Esophagus muscularis mucosa (tissue), 4 donors: ENCODE measurements at regions not wholly inside any gene's neighbourhood (a gene's known extent, or its start where the extent isn't known, plus 50 kb on each side); places are given as distances from the start of the nearest gene placed in this dataset.

Source experiments
- DNase-seq: peaks from one replicate; pipeline ENCODE4 v3.0.0-alpha.2; 2017; ENCODE audit errors: extremely low spot score
- H3K27ac ChIP-seq, 4 donors: fragments of 200-600 bp; sonication (generic); replicated peaks in 1 of 4; 1 replicate in 3 of 4; 2 replicates in 1 of 4; pipeline ENCODE4 v1.5.1; 2016 to 2019; ENCODE audit warnings: mild to moderate bottlenecking in 1 of 4
- H3K27me3 ChIP-seq, 4 donors: fragments of 200-600 bp; sonication (generic); one replicate each; pipeline versions ENCODE4 v1.5.1 to v1.6.0; 2016 to 2019
- H3K36me3 ChIP-seq, 4 donors: fragments of 200-600 bp; sonication (generic); one replicate each; pipeline ENCODE4 v1.5.1; 2016 to 2019
- H3K4me1 ChIP-seq, 4 donors: fragments of 200-600 bp; sonication (generic); one replicate each; pipeline ENCODE4 v1.5.1; 2016 to 2019
- H3K4me3 ChIP-seq, 4 donors: fragments of 200-600 bp; sonication (generic); 1 replicate in 2 of 4; 2 replicates in 2 of 4; pipeline ENCODE4 v1.5.1; 2016 to 2019; ENCODE audit warnings: mild to moderate bottlenecking in 4 of 4, moderate library complexity in 1 of 4
- H3K9me3 ChIP-seq, 4 donors: fragments of 200-600 bp; sonication (generic); 1 replicate in 3 of 4; 2 replicates in 1 of 4; pipeline ENCODE4 v1.5.1; 2016 to 2019
- CTCF ChIP-seq, 3 experiments: fragments of 200-600 bp in 2 of 3; fragments of 450-650 bp in 1 of 3; sonication (generic) in 2 of 3; IDR thresholded peaks; one replicate each; pipeline ENCODE4 v1.5.1; 2017 to 2019; ENCODE audit warnings: antibody characterized with exemption in 3 of 3, mild to moderate bottlenecking in 2 of 3, moderate library complexity in 1 of 3
- EP300 ChIP-seq: sonication (generic); formaldehyde crosslinking; IDR thresholded peaks from one replicate; pipeline ENCODE4 v1.6.1; 2017; ENCODE audit warnings: antibody characterized with exemption
- POLR2A ChIP-seq: fragments of 450-650 bp; IDR thresholded peaks from one replicate; pipeline ENCODE4 v1.6.1; 2017; ENCODE audit warnings: antibody characterized with exemption, moderate library complexity, mild to moderate bottlenecking, low read depth
- POLR2AphosphoS5 ChIP-seq, 2 donors: sonication (generic); formaldehyde crosslinking; IDR thresholded peaks; one replicate each; pipeline ENCODE4 v1.6.1; 2017; ENCODE audit warnings: antibody characterized with exemption in 2 of 2
- WGBS: methylation state at CpG from one replicate; pipeline ENCODE4 v1.1.5; 2018; 5-methylcytosine and 5-hydroxymethylcytosine counted together
- intact Hi-C: fragments of 100-400 bp; cut with DNase I; formaldehyde crosslinking; loops from one replicate; pipeline ENCODE4 v1.15.1; 2023

DNA sequence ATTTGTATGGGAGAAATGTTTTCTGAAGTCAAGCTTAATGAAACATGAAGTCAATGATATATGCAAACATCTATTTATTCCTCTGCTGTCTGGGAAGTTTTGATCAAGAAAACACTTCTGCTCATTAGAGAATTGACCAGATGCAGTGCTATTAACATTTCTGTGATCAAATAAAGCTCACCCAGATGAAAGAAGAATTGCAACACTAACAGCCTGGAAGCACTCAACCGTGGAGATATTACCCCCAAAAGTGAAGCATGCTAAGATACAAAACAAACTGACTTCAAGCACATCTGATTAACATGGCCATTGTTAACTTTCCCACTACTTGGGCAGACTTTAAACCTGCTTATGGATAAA lies 73.7 kb upstream of the GUCY1A1 start:
- H3K36me3 ChIP-seq: no peaks in the 10 kb centered on the region
- H3K4me1 ChIP-seq: no peaks in the 10 kb centered on the region
- H3K4me3 ChIP-seq: no peak overlapping the region
- WGBS: 74% methylated on average over 1 of the region's 1 CpG
- no peak for DNase-seq
- H3K27me3 ChIP-seq: no peaks in the 10 kb centered on the region
- H3K27ac ChIP-seq: peak overlapping the region in 1 of 4 donors; percentile 18
- no peaks in the 10 kb centered on the region for H3K9me3 ChIP-seq
- intact Hi-C loops: no loop called here
- no peak for TF ChIP-seq POLR2A
- no peak for TF ChIP-seq POLR2AphosphoS5 (IDR thresholded peaks at IDR 0.05)
- no peak for TF ChIP-seq CTCF (IDR thresholded peaks at IDR 0.05)
- TF ChIP-seq EP300: no peak

DNA sequence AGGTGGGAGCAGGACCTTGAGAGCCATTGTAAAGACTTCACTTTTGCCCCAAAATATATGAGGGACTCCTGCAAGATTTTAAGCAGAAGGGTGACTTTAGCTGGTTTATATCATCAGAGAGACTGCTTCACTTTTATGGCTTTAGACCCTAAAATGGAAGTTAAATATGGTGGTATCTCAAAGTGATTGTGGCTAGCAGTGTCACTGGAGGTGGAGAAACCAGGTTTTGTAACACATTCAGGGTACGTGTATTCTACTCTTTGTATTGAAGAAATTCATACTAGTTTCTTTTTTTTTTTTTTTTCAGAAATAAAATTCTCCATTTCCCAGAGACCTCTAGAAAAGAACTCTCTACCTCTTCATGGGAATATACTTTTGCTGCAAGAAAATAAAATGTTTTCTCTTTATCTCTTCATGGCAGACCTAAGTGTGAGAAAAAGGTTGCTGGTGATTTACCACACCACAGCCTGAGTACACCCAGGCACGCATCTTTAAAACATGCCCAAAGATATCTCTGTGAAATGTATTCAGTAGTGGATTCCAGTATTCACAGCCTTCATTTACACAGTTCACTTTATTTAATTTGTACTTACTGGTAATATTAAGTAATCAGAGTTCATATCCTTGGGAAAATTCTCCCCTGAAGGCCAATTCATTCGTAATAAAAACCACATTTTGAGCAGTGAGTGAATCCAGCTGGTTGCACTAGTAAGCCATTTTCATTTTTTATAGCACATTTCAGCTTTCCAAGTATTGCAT lies 74.3 kb upstream of the GUCY1A1 start:
- intact Hi-C loops: no loop called here
- DNase-seq: no peak
- no peaks in the 10 kb centered on the region for H3K27me3 ChIP-seq
- no peaks in the 10 kb centered on the region for H3K9me3 ChIP-seq
- H3K4me1 ChIP-seq: no peaks in the 10 kb centered on the region
- no peak overlapping the region for H3K4me3 ChIP-seq
- TF ChIP-seq POLR2AphosphoS5 (IDR thresholded peaks at IDR 0.05) (peak in 1 of 2 donors; percentile 52), EP300 (no peak)
- H3K27ac ChIP-seq: peak overlapping the region in 2 of 4 donors; percentile 18 to 36
- WGBS: 58% methylated on average over 3 of the region's 3 CpGs
- no peaks in the 10 kb centered on the region for H3K36me3 ChIP-seq

DNA sequence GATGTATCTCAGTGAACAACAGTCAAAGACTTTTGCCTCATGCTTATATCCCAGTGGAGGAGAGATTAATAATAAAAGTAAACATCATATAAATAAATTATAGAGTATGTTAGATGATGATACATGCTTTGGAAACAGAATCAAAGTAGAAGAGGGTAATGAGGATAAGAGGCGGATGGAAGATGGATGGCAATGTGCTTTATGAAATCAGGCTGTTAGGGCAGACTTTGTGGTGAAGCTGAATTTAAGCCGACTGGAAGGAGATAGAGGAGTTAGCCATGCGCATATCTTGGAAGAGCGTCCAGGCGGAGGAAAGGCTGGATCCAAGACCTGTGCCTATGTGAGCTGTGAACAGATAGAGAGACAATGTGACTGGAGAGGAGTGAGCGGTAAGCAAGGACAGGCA lies 74.9 kb upstream of the GUCY1A1 start:
- no peak overlapping the region for H3K4me3 ChIP-seq
- DNase-seq: no peak
- WGBS: 89% methylated on average over 6 of the region's 6 CpGs
- no peaks in the 10 kb centered on the region for H3K4me1 ChIP-seq
- TF ChIP-seq POLR2A: no peak
- TF ChIP-seq POLR2AphosphoS5 (IDR thresholded peaks at IDR 0.05): no peak
- no peak for TF ChIP-seq CTCF (IDR thresholded peaks at IDR 0.05)
- no peak for TF ChIP-seq EP300
- H3K9me3 ChIP-seq: no peaks in the 10 kb centered on the region
- H3K36me3 ChIP-seq: no peaks in the 10 kb centered on the region
- intact Hi-C loops: no loop called here
- H3K27me3 ChIP-seq: no peaks in the 10 kb centered on the region
- H3K27ac ChIP-seq: peak overlapping the region in 2 of 4 donors; percentile 18 to 36

GRCh38 chr4:155590796-155591585 lies 75.7 kb upstream of the GUCY1A1 start:
- Histone ChIP-seq H3K4me3 (no peak overlapping the region), H3K27me3 (no peaks in the 10 kb centered on the region), H3K9me3 (no peaks in the 10 kb centered on the region), H3K4me1 (no peaks in the 10 kb centered on the region), H3K27ac (no peak overlapping the region), H3K36me3 (no peaks in the 10 kb centered on the region)
- TF ChIP-seq POLR2AphosphoS5 (IDR thresholded peaks at IDR 0.05) (no peak), POLR2A (no peak), EP300 (no peak), CTCF (IDR thresholded peaks at IDR 0.05) (no peak)
- 70% methylated on average over 3 of the region's 3 CpGs for WGBS
- intact Hi-C loops: no loop called here
- no peak for DNase-seq

DNA sequence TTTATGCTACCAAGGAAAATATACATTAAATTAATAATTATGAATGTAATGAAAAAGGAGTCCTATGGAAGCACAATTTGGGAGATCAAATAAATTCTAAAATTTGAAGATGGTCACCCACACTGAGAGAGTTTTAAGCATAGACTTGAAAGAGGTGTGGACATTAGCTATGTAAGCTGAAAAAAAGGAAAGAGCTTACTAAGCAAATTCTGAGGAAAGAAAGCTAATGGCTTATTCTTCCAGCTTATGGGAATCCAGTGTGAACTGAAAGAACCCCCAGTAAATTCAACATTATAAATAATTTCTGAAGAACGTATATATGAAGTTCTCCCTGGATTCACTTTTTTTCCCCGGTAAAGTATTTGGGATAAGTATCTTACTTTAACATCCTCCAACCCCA lies 78.2 kb upstream of the GUCY1A1 start:
- H3K36me3 ChIP-seq: no peaks in the 10 kb centered on the region
- no peak overlapping the region for H3K4me3 ChIP-seq
- H3K9me3 ChIP-seq: no peaks in the 10 kb centered on the region
- no peak for DNase-seq
- H3K4me1 ChIP-seq: peaks cover 0 to 2% (median 0%) of the 10 kb centered on the region in 4 donors
- no peaks in the 10 kb centered on the region for H3K27me3 ChIP-seq
- H3K27ac ChIP-seq: no peak overlapping the region
- no peak for TF ChIP-seq POLR2AphosphoS5 (IDR thresholded peaks at IDR 0.05)
- TF ChIP-seq EP300: no peak
- TF ChIP-seq POLR2A: no peak
- TF ChIP-seq CTCF (IDR thresholded peaks at IDR 0.05): no peak
- intact Hi-C loops: no loop called here
- 94% methylated on average over 2 of the region's 2 CpGs for WGBS
